Neural cell (in vitro differentiated cells): ENCODE measurements at regions not wholly inside any gene's neighbourhood (a gene's known extent, or its start where the extent isn't known, plus 50 kb on each side); places are given as distances from the start of the nearest gene placed in this dataset.

Experiments used
- H2AFZ ChIP-seq: fragments of 200-600, 300-800 bp; sonication (generic), shearing (Covaris generic); 2 replicates; pipeline ENCODE4 v1.6.0; 2014; ENCODE audit warnings: low read depth, mild to moderate bottlenecking, antibody characterized with exemption, low read length, moderate library complexity
- H3F3A ChIP-seq: fragments of 200-600 bp; shearing (Covaris generic); 2 replicates; pipeline ENCODE4 v1.6.1; 2016; ENCODE audit warnings: mild to moderate bottlenecking, moderate library complexity, mixed read lengths, antibody characterized with exemption, low read length; ENCODE audit not compliant: insufficient read depth, poor library complexity, severe bottlenecking
- H3K27ac ChIP-seq: fragments of 200-600, 300-800 bp; sonication (generic), shearing (Covaris generic); 2 replicates; pipeline ENCODE4 v1.5.1; 2014; ENCODE audit warnings: mild to moderate bottlenecking, low read length, moderate library complexity
- H3K27me3 ChIP-seq: fragments of 300-800, 200-600 bp; sonication (generic), shearing (Covaris generic); 2 replicates; pipeline ENCODE4 v1.6.0; 2014; ENCODE audit warnings: mild to moderate bottlenecking, low read depth, low read length, moderate library complexity; ENCODE audit not compliant: insufficient read depth
- H3K36me3 ChIP-seq: fragments of 300-800, 200-600 bp; sonication (generic), shearing (Covaris generic); 2 replicates; pipeline ENCODE4 v1.5.1; 2014; ENCODE audit warnings: mild to moderate bottlenecking, antibody characterized with exemption, low read length, moderate library complexity; ENCODE audit not compliant: insufficient read depth
- H3K4me2 ChIP-seq: fragments of 300-800, 200-600 bp; sonication (generic), shearing (Covaris generic); 2 replicates; pipeline ENCODE4 v1.6.0; 2014; ENCODE audit warnings: mild to moderate bottlenecking, low read length
- H3K4me3 ChIP-seq: fragments of 300-800, 200-600 bp; sonication (generic), shearing (Covaris generic); 2 replicates; pipeline ENCODE4 v1.5.1; 2014; ENCODE audit warnings: mild to moderate bottlenecking, low read length, moderate library complexity
- H3K79me2 ChIP-seq: fragments of 200-600 bp; shearing (Covaris generic); replicated peaks from 2 replicates; pipeline ENCODE4 v1.6.0; 2014; ENCODE audit warnings: mild to moderate bottlenecking, low read length, moderate library complexity; ENCODE audit not compliant: insufficient read depth
- H3K9ac ChIP-seq: fragments of 300-800, 200-600 bp; sonication (generic), shearing (Covaris generic); 2 replicates; pipeline ENCODE4 v1.6.1; 2016; ENCODE audit warnings: mild to moderate bottlenecking, low read length, mixed read lengths
- H3K9me2 ChIP-seq: fragments of 200-600 bp; shearing (Covaris generic); 2 replicates; pipeline ENCODE4 v1.6.1; 2016; ENCODE audit warnings: mild to moderate bottlenecking, low read length, mixed read lengths; ENCODE audit not compliant: insufficient read depth
- H3K9me3 ChIP-seq: fragments of 200-600, 300-800 bp; sonication (generic), shearing (Covaris generic); 2 replicates; pipeline ENCODE4 v1.6.1; 2016; ENCODE audit warnings: mild to moderate bottlenecking, mixed run types, low read length, moderate library complexity, mixed read lengths
- H4K20me1 ChIP-seq: fragments of 200-600 bp; shearing (Covaris generic); 2 replicates; pipeline ENCODE4 v1.6.1; 2016; ENCODE audit warnings: mild to moderate bottlenecking, mixed run types; ENCODE audit not compliant: insufficient read depth
- EP300 ChIP-seq: fragments of 450-650 bp; conservative IDR thresholded peaks from 2 replicates; pipeline ENCODE4 v1.6.1; 2014; ENCODE audit warnings: antibody characterized with exemption, mild to moderate bottlenecking, moderate library complexity; ENCODE audit not compliant: poor library complexity, severe bottlenecking
- EZH2 ChIP-seq: fragments of 200-600, 300-800 bp; shearing (Covaris generic), sonication (generic); IDR thresholded peaks from 2 replicates; pipeline ENCODE4 v1.6.1; 2014; ENCODE audit warnings: antibody characterized with exemption, low read length, borderline replicate concordance, mild to moderate bottlenecking; ENCODE audit not compliant: insufficient read depth, poor library complexity, severe bottlenecking
- MXI1 ChIP-seq: fragments of 450-650 bp; conservative IDR thresholded peaks from 2 replicates; pipeline ENCODE4 v1.6.1; 2014; ENCODE audit warnings: antibody characterized with exemption, mild to moderate bottlenecking; ENCODE audit not compliant: poor library complexity, severe bottlenecking
- POLR2AphosphoS5 ChIP-seq: IDR thresholded peaks from 2 replicates; pipeline ENCODE4 v1.6.1; 2012
- RAD21 ChIP-seq: fragments of 450-650 bp; conservative IDR thresholded peaks from 2 replicates; pipeline ENCODE4 v1.6.1; 2014; ENCODE audit warnings: antibody characterized with exemption, mild to moderate bottlenecking, moderate library complexity
- SMC3 ChIP-seq: fragments of 450-650 bp; conservative IDR thresholded peaks from 2 replicates; pipeline ENCODE4 v1.6.1; 2014; ENCODE audit warnings: antibody characterized with exemption, mild to moderate bottlenecking, moderate library complexity; ENCODE audit not compliant: poor library complexity
- TAF1 ChIP-seq: IDR thresholded peaks from 2 replicates; pipeline ENCODE4 v1.6.1; 2012; ENCODE audit warnings: low read depth
- TF ChIP-seq, protein P1 (sequence below): IDR thresholded peaks from 2 replicates; pipeline ENCODE4 v1.6.1; 2012; ENCODE audit warnings: borderline replicate concordance
- TF ChIP-seq, protein P2 (sequence below): fragments of 450-650 bp; IDR thresholded peaks from 2 replicates; pipeline ENCODE4 v1.5.1; 2014; ENCODE audit warnings: antibody characterized with exemption, mild to moderate bottlenecking, moderate library complexity; ENCODE audit not compliant: poor library complexity, severe bottlenecking

DNA sequence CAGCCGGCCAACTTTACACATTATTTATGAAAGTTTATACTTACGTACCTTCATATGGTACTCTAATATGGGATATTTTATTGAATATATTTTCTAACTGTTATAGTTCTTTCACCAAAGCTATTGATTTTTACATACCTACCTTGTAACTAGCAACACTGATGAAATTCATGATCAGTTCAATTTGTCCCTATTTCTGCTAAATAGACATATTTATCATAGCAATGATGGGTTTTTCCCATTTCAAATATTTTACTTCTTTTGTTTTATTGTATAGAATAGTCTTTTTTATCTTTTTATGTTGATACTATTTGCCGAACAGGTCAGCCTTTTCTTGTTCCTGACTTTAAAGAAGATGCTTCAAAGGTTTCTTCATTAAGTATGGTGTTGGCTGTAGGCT is 59.0 kb upstream of the CTNND2 start:
- no peak overlapping the region for H3K4me2 ChIP-seq
- no peak overlapping the region for H2AFZ ChIP-seq
- H3K4me3 ChIP-seq: no peak overlapping the region
- no peak overlapping the region for H3K9ac ChIP-seq
- TF ChIP-seq, protein P1, sequence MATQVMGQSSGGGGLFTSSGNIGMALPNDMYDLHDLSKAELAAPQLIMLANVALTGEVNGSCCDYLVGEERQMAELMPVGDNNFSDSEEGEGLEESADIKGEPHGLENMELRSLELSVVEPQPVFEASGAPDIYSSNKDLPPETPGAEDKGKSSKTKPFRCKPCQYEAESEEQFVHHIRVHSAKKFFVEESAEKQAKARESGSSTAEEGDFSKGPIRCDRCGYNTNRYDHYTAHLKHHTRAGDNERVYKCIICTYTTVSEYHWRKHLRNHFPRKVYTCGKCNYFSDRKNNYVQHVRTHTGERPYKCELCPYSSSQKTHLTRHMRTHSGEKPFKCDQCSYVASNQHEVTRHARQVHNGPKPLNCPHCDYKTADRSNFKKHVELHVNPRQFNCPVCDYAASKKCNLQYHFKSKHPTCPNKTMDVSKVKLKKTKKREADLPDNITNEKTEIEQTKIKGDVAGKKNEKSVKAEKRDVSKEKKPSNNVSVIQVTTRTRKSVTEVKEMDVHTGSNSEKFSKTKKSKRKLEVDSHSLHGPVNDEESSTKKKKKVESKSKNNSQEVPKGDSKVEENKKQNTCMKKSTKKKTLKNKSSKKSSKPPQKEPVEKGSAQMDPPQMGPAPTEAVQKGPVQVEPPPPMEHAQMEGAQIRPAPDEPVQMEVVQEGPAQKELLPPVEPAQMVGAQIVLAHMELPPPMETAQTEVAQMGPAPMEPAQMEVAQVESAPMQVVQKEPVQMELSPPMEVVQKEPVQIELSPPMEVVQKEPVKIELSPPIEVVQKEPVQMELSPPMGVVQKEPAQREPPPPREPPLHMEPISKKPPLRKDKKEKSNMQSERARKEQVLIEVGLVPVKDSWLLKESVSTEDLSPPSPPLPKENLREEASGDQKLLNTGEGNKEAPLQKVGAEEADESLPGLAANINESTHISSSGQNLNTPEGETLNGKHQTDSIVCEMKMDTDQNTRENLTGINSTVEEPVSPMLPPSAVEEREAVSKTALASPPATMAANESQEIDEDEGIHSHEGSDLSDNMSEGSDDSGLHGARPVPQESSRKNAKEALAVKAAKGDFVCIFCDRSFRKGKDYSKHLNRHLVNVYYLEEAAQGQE: no peak
- TF ChIP-seq POLR2AphosphoS5: no peak
- no peak for TF ChIP-seq MXI1
- no peak for TF ChIP-seq RAD21
- TF ChIP-seq EZH2: no peak
- no peak for TF ChIP-seq TAF1
- no peak for TF ChIP-seq EP300
- TF ChIP-seq SMC3: no peak
- TF ChIP-seq, protein P2, sequence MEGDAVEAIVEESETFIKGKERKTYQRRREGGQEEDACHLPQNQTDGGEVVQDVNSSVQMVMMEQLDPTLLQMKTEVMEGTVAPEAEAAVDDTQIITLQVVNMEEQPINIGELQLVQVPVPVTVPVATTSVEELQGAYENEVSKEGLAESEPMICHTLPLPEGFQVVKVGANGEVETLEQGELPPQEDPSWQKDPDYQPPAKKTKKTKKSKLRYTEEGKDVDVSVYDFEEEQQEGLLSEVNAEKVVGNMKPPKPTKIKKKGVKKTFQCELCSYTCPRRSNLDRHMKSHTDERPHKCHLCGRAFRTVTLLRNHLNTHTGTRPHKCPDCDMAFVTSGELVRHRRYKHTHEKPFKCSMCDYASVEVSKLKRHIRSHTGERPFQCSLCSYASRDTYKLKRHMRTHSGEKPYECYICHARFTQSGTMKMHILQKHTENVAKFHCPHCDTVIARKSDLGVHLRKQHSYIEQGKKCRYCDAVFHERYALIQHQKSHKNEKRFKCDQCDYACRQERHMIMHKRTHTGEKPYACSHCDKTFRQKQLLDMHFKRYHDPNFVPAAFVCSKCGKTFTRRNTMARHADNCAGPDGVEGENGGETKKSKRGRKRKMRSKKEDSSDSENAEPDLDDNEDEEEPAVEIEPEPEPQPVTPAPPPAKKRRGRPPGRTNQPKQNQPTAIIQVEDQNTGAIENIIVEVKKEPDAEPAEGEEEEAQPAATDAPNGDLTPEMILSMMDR: no peak
- H3K9me3 ChIP-seq: no peaks in the 10 kb centered on the region
- H3K27me3 ChIP-seq: no peaks in the 10 kb centered on the region
- H3K9me2 ChIP-seq: no peaks in the 10 kb centered on the region
- no peaks in the 10 kb centered on the region for H4K20me1 ChIP-seq
- H3F3A ChIP-seq: no peaks in the 10 kb centered on the region
- no peaks in the 10 kb centered on the region for H3K36me3 ChIP-seq
- no peaks in the 10 kb centered on the region for H3K79me2 ChIP-seq
- H3K27ac ChIP-seq: no peak overlapping the region

DNA sequence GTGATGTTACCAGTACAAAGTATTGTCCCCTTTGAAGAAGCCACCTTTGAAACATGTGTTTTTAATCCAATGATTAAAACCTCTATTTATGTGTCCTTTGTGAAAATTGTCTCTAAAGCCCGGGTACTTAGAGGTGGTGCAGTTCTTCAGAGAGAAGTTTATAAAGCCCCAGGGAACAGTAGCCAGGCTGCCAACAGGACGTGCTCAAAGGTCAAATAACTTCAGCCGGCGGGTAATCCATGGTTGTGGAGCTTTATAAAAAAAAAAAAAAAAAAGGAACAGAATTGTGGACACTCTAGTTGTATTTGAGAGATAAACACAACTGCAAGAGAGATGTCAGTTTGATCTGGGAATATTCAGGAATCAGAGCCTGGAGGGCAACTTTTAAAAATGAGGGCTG is 57.9 kb upstream of the CTNND2 start:
- Histone ChIP-seq H3K9me3 (no peaks in the 10 kb centered on the region), H3F3A (peaks cover 3% of the 10 kb centered on the region), H3K4me3 (no peak overlapping the region), H3K27ac (no peak overlapping the region), H4K20me1 (no peaks in the 10 kb centered on the region), H3K36me3 (no peaks in the 10 kb centered on the region), H3K9me2 (no peaks in the 10 kb centered on the region), H2AFZ (no peak overlapping the region), H3K4me2 (no peak overlapping the region), H3K9ac (no peak overlapping the region), H3K79me2 (no peaks in the 10 kb centered on the region), H3K27me3 (no peaks in the 10 kb centered on the region)
- TF ChIP-seq RAD21 (no peak), EZH2 (no peak), MXI1 (no peak), POLR2AphosphoS5 (no peak), SMC3 (no peak), TAF1 (no peak), EP300 (no peak)
- TF ChIP-seq, protein P2: no peak
- TF ChIP-seq, protein P1: no peak
